HG02642 (cell line): ENCODE measurements at regions not wholly inside any gene's neighbourhood (a gene's known extent, or its start where the extent isn't known, plus 50 kb on each side); places are given as distances from the start of the nearest gene placed in this dataset.
A peak's percentile ranks its signal among the peaks of the same experiment; 100 is the strongest.

ENCODE experiments used
- ATAC-seq: cut with Tn5 transposase; IDR thresholded peaks from one replicate; pipeline ENCODE4 v1.9.1; 2021; ENCODE audit warnings: mild to moderate bottlenecking; ENCODE audit not compliant: unreplicated experiment, poor library complexity

- no peak for ATAC-seq
These were observed 1396.1 kb upstream of the TMEFF2 start for GRCh38 chr2:193590831-193591230.

GRCh38 chr2:193584522-193584938 lies 1389.8 kb upstream of the TMEFF2 start:
- peak; percentile 90 for ATAC-seq

- no peak for ATAC-seq
These were observed 1389.1 kb upstream of the TMEFF2 start for GRCh38 chr2:193583638-193584400.

GRCh38 chr2:193581807-193582206 lies 1387.1 kb upstream of the TMEFF2 start:
- ATAC-seq: no peak

GRCh38 chr2:193580176-193580950 lies 1385.6 kb upstream of the TMEFF2 start:
- ATAC-seq: no peak

GRCh38 chr2:193566886-193567285 lies 1372.2 kb upstream of the TMEFF2 start:
- no peak for ATAC-seq

GRCh38 chr2:193566276-193566675 lies 1371.5 kb upstream of the TMEFF2 start:
- ATAC-seq: no peak

GRCh38 chr2:193562031-193562430 lies 1367.3 kb upstream of the TMEFF2 start:
- no peak for ATAC-seq

- ATAC-seq: no peak
These were observed 1366.3 kb upstream of the TMEFF2 start for GRCh38 chr2:193561054-193561453.

GRCh38 chr2:193556766-193557470 lies 1362.2 kb upstream of the TMEFF2 start:
- no peak for ATAC-seq

GRCh38 chr2:193549661-193550060 lies 1354.9 kb upstream of the TMEFF2 start:
- ATAC-seq: no peak

- no peak for ATAC-seq
These were observed 1348.0 kb upstream of the TMEFF2 start for GRCh38 chr2:193542762-193543161.

- ATAC-seq: peak; percentile 79
These were observed 1344.5 kb upstream of the TMEFF2 start for GRCh38 chr2:193539188-193539587.

GRCh38 chr2:193538061-193538460 lies 1343.3 kb upstream of the TMEFF2 start:
- ATAC-seq: no peak

GRCh38 chr2:193537531-193537930 lies 1342.8 kb upstream of the TMEFF2 start:
- ATAC-seq: no peak

- ATAC-seq: no peak
These were observed 1333.7 kb upstream of the TMEFF2 start for GRCh38 chr2:193528458-193528857.

GRCh38 chr2:193527146-193527545 lies 1332.4 kb upstream of the TMEFF2 start:
- no peak for ATAC-seq

- no peak for ATAC-seq
These were observed 1328.9 kb upstream of the TMEFF2 start for GRCh38 chr2:193523662-193524061.

GRCh38 chr2:193521523-193521922 lies 1326.8 kb upstream of the TMEFF2 start:
- no peak for ATAC-seq

- ATAC-seq: no peak
These were observed 1326.2 kb upstream of the TMEFF2 start for GRCh38 chr2:193520709-193521458.
